AG09319 (cell line): ENCODE measurements at regions not wholly inside any gene's neighbourhood (a gene's known extent, or its start where the extent isn't known, plus 50 kb on each side); places are given as distances from the start of the nearest gene placed in this dataset.

ENCODE experiments used
- DNase-seq: peaks from one replicate; pipeline ENCODE4 v3.0.0-alpha.2; 2010; ENCODE audit warnings: low read depth; ENCODE audit errors: extremely low read depth
- CTCF ChIP-seq: IDR thresholded peaks from 2 replicates; pipeline ENCODE4 v1.5.1; 2011; ENCODE audit warnings: low read depth, mild to moderate bottlenecking, inconsistent platforms, low read length, moderate library complexity

GRCh38 chr6:81826784-81827183 lies 74.3 kb upstream of the TENT5A start:
- TF ChIP-seq CTCF: no peak
- no peak for DNase-seq

GRCh38 chr6:81822568-81822967 lies 70.1 kb upstream of the TENT5A start:
- no peak for TF ChIP-seq CTCF
- DNase-seq: no peak

- no peak for DNase-seq
- no peak for TF ChIP-seq CTCF
Measured at GRCh38 chr6:81821449-81821848, 69.0 kb upstream of the TENT5A start.

GRCh38 chr6:81820980-81821379 lies 68.5 kb upstream of the TENT5A start:
- no peak for DNase-seq
- no peak for TF ChIP-seq CTCF

GRCh38 chr6:81820422-81820821 lies 67.9 kb upstream of the TENT5A start:
- no peak for DNase-seq
- TF ChIP-seq CTCF: no peak

GRCh38 chr6:81819767-81820166 lies 67.3 kb upstream of the TENT5A start:
- no peak for DNase-seq
- no peak for TF ChIP-seq CTCF

- no peak for TF ChIP-seq CTCF
- DNase-seq: no peak
Measured at GRCh38 chr6:81818901-81819361, 66.5 kb upstream of the TENT5A start.
